ENCODE measurements at regions not wholly inside any gene's neighbourhood (a gene's known extent, or its start where the extent isn't known, plus 50 kb on each side); places are given as distances from the start of the nearest gene placed in this dataset.

- ATAC-seq (ENCODE audit: low FRiP score) (no peak), DNase-seq (ENCODE audit: low spot score) (no peak)
- no peak for TF ChIP-seq CTCF (IDR thresholded peaks at IDR 0.05)
Observed at GRCh38 chr7:90007001-90007654, 147.1 kb upstream of the STEAP1 start.

DNA sequence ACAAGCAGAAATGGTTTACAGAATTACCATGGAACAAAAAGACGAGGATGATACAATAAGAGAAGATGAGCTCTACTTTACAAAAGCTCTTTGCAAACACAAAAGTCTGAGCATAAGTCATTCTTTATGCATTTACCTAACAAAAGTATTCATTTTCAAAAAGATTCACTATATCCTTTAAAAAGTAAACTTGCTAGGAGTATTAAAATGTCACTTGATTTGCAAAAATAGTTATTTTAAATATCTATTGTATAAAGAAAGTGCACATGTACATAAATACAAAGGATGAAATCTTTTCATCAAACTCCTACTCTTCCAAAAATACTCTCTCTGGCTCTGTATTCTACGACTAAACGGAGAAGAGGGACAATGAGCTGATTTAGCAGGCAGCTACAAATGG, 146.4 kb upstream of the STEAP1 start:
- ATAC-seq (ENCODE audit: low FRiP score), result no peak
- no peak for TF ChIP-seq CTCF (IDR thresholded peaks at IDR 0.05)
- DNase-seq (ENCODE audit: low spot score), result no peak

- ATAC-seq (ENCODE audit: low FRiP score) (no peak), DNase-seq (ENCODE audit: low spot score) (no peak)
- TF ChIP-seq CTCF (IDR thresholded peaks at IDR 0.05), result no peak
Observed at GRCh38 chr7:90022213-90022612, 132.1 kb upstream of the STEAP1 start.

DNA sequence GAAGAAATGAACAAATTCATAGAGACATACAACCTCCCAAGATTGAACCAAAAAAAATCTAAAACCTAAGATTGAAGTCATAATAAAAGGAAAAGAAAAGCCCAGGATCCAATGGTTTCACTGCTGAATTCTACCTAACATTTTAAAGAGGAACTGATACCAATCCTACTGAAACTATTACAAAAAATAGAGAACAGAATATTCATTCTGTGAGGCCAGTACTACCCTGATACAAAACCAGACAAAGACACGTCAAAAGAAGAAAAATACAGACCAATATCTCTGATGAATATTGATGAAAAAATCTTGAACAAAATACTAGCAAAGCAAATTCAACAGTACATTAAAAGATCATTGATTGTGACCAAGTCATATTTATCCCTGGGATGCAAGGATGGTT, 128.5 kb upstream of the STEAP1 start:
- TF ChIP-seq CTCF (IDR thresholded peaks at IDR 0.05), result no peak
- ATAC-seq (ENCODE audit: low FRiP score) (no peak), DNase-seq (ENCODE audit: low spot score) (no peak)

DNA sequence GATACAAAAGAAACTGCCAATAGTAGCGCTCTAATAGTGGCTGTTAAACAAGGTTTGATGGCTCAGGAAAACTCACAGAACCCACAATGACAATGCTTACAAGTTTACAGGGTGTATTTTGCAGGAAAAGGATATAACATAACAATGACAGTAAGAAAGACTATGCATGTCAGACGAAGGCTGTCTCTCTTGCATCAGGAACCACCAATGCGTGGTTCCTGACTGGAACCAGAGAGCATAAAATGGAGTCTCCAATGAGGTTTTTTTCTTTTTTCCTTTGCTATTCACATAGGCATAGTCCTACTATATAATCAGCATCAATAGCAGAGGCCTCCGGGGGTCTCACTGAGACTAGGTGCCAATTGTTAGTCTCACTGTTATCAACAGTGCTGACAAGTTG, 120.4 kb upstream of the STEAP1 start:
- TF ChIP-seq CTCF (IDR thresholded peaks at IDR 0.05), result no peak
- DNase-seq (ENCODE audit: low spot score) (no peak), ATAC-seq (ENCODE audit: low FRiP score) (no peak)

DNA sequence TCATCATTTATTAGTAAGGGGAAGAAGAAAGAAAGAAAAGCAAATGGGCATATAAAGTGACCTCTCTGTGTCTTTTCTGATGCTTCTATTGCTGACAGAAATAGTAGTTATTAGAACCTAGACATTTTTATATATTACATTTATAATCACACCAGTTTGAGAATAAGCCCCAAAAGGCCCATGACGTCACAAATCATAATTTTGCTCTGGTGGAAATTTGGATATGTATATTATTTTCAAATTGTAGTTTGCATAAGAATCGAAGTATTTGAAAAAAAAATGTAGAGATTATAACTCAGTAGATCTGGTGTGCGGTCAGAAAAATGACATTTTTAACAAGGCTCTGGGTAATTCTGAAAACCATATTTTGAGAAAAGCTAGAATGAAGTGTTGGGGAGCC, 101.2 kb upstream of the STEAP1 start:
- no peak for ATAC-seq (ENCODE audit: low FRiP score)
- TF ChIP-seq CTCF (IDR thresholded peaks at IDR 0.05), result no peak

GRCh38 chr7:90061077-90061476, 93.2 kb upstream of the STEAP1 start:
- no peak for TF ChIP-seq CTCF (IDR thresholded peaks at IDR 0.05)
- ATAC-seq (ENCODE audit: low FRiP score), result no peak

More for the DNA sequence above, 101.2 kb upstream of the STEAP1 start:
- DNase-seq (ENCODE audit: low spot score), result no peak

More at GRCh38 chr7:90061077-90061476, 93.2 kb upstream of the STEAP1 start:
- DNase-seq (ENCODE audit: low spot score), result no peak
